Osteoblast (primary cell): ENCODE measurements at regions not wholly inside any gene's neighbourhood (a gene's known extent, or its start where the extent isn't known, plus 50 kb on each side); places are given as distances from the start of the nearest gene placed in this dataset.

Experiments
- DNase-seq: peaks from one replicate; pipeline ENCODE4 v3.0.0; 2011; ENCODE audit warnings: low spot score, mixed read lengths; ENCODE audit not compliant: insufficient read length; ENCODE audit errors: missing footprints
- H2AFZ ChIP-seq: 2 replicates; pipeline ENCODE4 v1.6.0; 2011; ENCODE audit warnings: mild to moderate bottlenecking, low read length
- H3K27ac ChIP-seq: 2 replicates; pipeline ENCODE4 v1.5.1; 2011; ENCODE audit warnings: mild to moderate bottlenecking, low read depth, low read length, moderate library complexity
- H3K27me3 ChIP-seq: 2 replicates; pipeline ENCODE4 v1.6.0; 2012; ENCODE audit warnings: mild to moderate bottlenecking, control low read depth, inconsistent platforms, low read length, moderate library complexity; ENCODE audit not compliant: insufficient read depth
- H3K36me3 ChIP-seq: 2 replicates; pipeline ENCODE4 v1.5.1; 2011; ENCODE audit warnings: mild to moderate bottlenecking, low read length, control low read depth, moderate library complexity; ENCODE audit not compliant: insufficient read depth
- H3K4me1 ChIP-seq: 2 replicates; pipeline ENCODE4 v1.5.1; 2011; ENCODE audit warnings: mild to moderate bottlenecking, low read length, control low read depth, moderate library complexity; ENCODE audit not compliant: insufficient read depth
- H3K4me2 ChIP-seq: 2 replicates; pipeline ENCODE4 v1.6.0; 2011; ENCODE audit warnings: mild to moderate bottlenecking, low read length; ENCODE audit not compliant: insufficient read depth
- H3K4me3 ChIP-seq: fragments of 200-600 bp; sonication (generic); 3 replicates; pipeline ENCODE4 v1.5.1; 2012; ENCODE audit warnings: mild to moderate bottlenecking, low read length, inconsistent platforms; ENCODE audit not compliant: insufficient read depth
- H3K79me2 ChIP-seq: 2 replicates; pipeline ENCODE4 v1.6.0; 2012; ENCODE audit warnings: mild to moderate bottlenecking, low read length, control low read depth, inconsistent platforms; ENCODE audit not compliant: insufficient read depth
- H3K9me3 ChIP-seq: 2 replicates; pipeline ENCODE4 v1.5.1; 2011; ENCODE audit warnings: low read depth, low read length, control low read depth
- H4K20me1 ChIP-seq: 2 replicates; pipeline ENCODE4 v1.6.0; 2012; ENCODE audit warnings: mild to moderate bottlenecking, low read length, control low read depth; ENCODE audit not compliant: insufficient read depth
- TF ChIP-seq, protein P1 (sequence below): IDR thresholded peaks from 2 replicates; pipeline ENCODE4 v1.5.1; 2011; ENCODE audit warnings: mild to moderate bottlenecking, low read depth, low read length, moderate library complexity; ENCODE audit errors: extremely low read depth

- H3K4me1 ChIP-seq, result no peaks in the 10 kb centered on the region
Measured at GRCh38 chr9:85185486-85186217, 516.1 kb downstream of the NTRK2 start.

DNA sequence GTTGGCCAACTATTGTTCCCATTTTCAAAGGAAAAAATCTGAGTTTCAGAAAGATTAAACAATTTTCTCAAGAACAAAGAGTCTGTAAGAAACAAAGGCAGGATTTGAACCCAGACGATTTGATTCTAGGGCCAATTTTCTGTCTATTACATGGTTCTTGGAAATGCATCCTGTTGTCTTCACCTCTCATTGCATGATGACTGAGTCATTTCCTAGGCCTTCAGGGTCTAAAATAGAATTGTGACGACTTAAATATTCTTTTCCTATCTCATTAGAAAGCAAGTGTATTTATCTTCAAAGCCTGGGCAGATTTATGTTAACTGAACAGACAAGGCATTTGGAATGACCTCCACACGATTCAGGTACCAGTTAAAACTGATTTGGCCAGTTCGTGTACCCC, 512.9 kb downstream of the NTRK2 start:
- Histone ChIP-seq H3K4me2 (no peak overlapping the region), H2AFZ (no peak overlapping the region), H3K9me3 (no peaks in the 10 kb centered on the region), H3K36me3 (no peaks in the 10 kb centered on the region), H3K27me3 (peaks cover 4% of the 10 kb centered on the region), H3K79me2 (no peaks in the 10 kb centered on the region), H3K4me3 (no peak overlapping the region), H4K20me1 (no peaks in the 10 kb centered on the region), H3K4me1 (no peaks in the 10 kb centered on the region), H3K27ac (no peak overlapping the region)
- no peak for DNase-seq
- TF ChIP-seq, protein P1, sequence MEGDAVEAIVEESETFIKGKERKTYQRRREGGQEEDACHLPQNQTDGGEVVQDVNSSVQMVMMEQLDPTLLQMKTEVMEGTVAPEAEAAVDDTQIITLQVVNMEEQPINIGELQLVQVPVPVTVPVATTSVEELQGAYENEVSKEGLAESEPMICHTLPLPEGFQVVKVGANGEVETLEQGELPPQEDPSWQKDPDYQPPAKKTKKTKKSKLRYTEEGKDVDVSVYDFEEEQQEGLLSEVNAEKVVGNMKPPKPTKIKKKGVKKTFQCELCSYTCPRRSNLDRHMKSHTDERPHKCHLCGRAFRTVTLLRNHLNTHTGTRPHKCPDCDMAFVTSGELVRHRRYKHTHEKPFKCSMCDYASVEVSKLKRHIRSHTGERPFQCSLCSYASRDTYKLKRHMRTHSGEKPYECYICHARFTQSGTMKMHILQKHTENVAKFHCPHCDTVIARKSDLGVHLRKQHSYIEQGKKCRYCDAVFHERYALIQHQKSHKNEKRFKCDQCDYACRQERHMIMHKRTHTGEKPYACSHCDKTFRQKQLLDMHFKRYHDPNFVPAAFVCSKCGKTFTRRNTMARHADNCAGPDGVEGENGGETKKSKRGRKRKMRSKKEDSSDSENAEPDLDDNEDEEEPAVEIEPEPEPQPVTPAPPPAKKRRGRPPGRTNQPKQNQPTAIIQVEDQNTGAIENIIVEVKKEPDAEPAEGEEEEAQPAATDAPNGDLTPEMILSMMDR, result no peak

More at GRCh38 chr9:85185486-85186217, 516.1 kb downstream of the NTRK2 start:
- TF ChIP-seq, protein P1, result no peak
- H3K9me3 ChIP-seq, result no peaks in the 10 kb centered on the region
- DNase-seq, result no peak
- H3K4me2 ChIP-seq, result no peak overlapping the region
- H2AFZ ChIP-seq, result no peak overlapping the region
- no peaks in the 10 kb centered on the region for H3K79me2 ChIP-seq
- no peaks in the 10 kb centered on the region for H4K20me1 ChIP-seq
- no peaks in the 10 kb centered on the region for H3K27me3 ChIP-seq
- no peaks in the 10 kb centered on the region for H3K36me3 ChIP-seq
- no peak overlapping the region for H3K27ac ChIP-seq
- no peak overlapping the region for H3K4me3 ChIP-seq

GRCh38 chr9:85178474-85178873, 508.9 kb downstream of the NTRK2 start:
- no peaks in the 10 kb centered on the region for H4K20me1 ChIP-seq
- no peak overlapping the region for H3K4me3 ChIP-seq
- H3K9me3 ChIP-seq, result no peaks in the 10 kb centered on the region
- H3K36me3 ChIP-seq, result no peaks in the 10 kb centered on the region
- no peak overlapping the region for H2AFZ ChIP-seq
- TF ChIP-seq, protein P1, result no peak
- no peak overlapping the region for H3K27ac ChIP-seq
- DNase-seq, result no peak
- no peaks in the 10 kb centered on the region for H3K79me2 ChIP-seq
- no peak overlapping the region for H3K4me2 ChIP-seq
- peaks cover 4% of the 10 kb centered on the region for H3K27me3 ChIP-seq
- no peaks in the 10 kb centered on the region for H3K4me1 ChIP-seq

GRCh38 chr9:85173967-85174366, 504.4 kb downstream of the NTRK2 start:
- Histone ChIP-seq H3K36me3 (no peaks in the 10 kb centered on the region), H3K4me1 (no peaks in the 10 kb centered on the region), H4K20me1 (no peaks in the 10 kb centered on the region), H3K9me3 (no peaks in the 10 kb centered on the region), H3K79me2 (no peaks in the 10 kb centered on the region), H3K27ac (no peak overlapping the region), H3K4me2 (no peak overlapping the region), H3K4me3 (no peak overlapping the region), H2AFZ (no peak overlapping the region), H3K27me3 (peaks cover 4% of the 10 kb centered on the region)
- no peak for DNase-seq
- TF ChIP-seq, protein P1, result no peak
